Thyroid gland (tissue), 4 donors: ENCODE measurements at regions not wholly inside any gene's neighbourhood (a gene's known extent, or its start where the extent isn't known, plus 50 kb on each side); places are given as distances from the start of the nearest gene placed in this dataset.

ENCODE experiments used
- DNase-seq, 2 donors: peaks; one replicate each; pipeline ENCODE4 v3.0.0-alpha.2; 2019
- H3K27ac ChIP-seq, 3 donors: fragments of 200-600 bp; sonication (generic); 1 replicate in 2 of 3; 2 replicates in 1 of 3; pipeline ENCODE4 v1.5.1; 2016 to 2019; ENCODE audit warnings: mild to moderate bottlenecking in 1 of 3, moderate library complexity in 1 of 3
- H3K27me3 ChIP-seq: fragments of 200-600 bp; sonication (generic); one replicate; pipeline ENCODE4 v1.5.1; 2019
- H3K36me3 ChIP-seq, 2 donors: fragments of 200-600 bp; sonication (generic); one replicate each; pipeline ENCODE4 v1.5.1; 2016 to 2019
- H3K4me1 ChIP-seq, 2 donors: fragments of 200-600 bp; sonication (generic); one replicate each; pipeline ENCODE4 v1.5.1; 2017 to 2019
- H3K4me3 ChIP-seq, 3 donors: fragments of 200-600 bp; sonication (generic); replicated peaks in 1 of 3; 1 replicate in 2 of 3; 2 replicates in 1 of 3; pipeline ENCODE4 v1.5.1; 2016; ENCODE audit warnings: mild to moderate bottlenecking in 1 of 3
- H3K9me3 ChIP-seq: fragments of 200-600 bp; sonication (generic); one replicate; pipeline ENCODE4 v1.5.1; 2017
- CTCF ChIP-seq, 6 experiments: fragments of 200-600 bp in 3 of 6; fragments of 450-650 bp in 3 of 6; sonication (generic) in 3 of 6; IDR thresholded peaks; one replicate each; pipeline ENCODE4 v1.5.1; 2016 to 2019; ENCODE audit warnings: antibody characterized with exemption in 6 of 6, mild to moderate bottlenecking in 2 of 6, inconsistent platforms in 1 of 6, moderate library complexity in 1 of 6
- POLR2A ChIP-seq, 2 donors: fragments of 450-650 bp; IDR thresholded peaks; one replicate each; pipeline ENCODE4 v1.6.1; 2017; ENCODE audit warnings: antibody characterized with exemption in 2 of 2, mild to moderate bottlenecking in 2 of 2, moderate library complexity in 1 of 2
- WGBS, 2 donors: methylation state at CpG; one replicate each; pipeline ENCODE4 v1.1.5; 2017; 5-methylcytosine and 5-hydroxymethylcytosine counted together
- intact Hi-C: fragments of 100-400 bp; cut with DNase I; formaldehyde crosslinking; loops from one replicate; pipeline ENCODE4 v1.15.1; 2023

GRCh38 chr20:48143435-48144081 lies 358.3 kb upstream of the SULF2 start:
- Histone ChIP-seq H3K36me3 (no peaks in the 10 kb centered on the region), H3K27me3 (no peaks in the 10 kb centered on the region), H3K9me3 (no peaks in the 10 kb centered on the region), H3K4me1 (no peaks in the 10 kb centered on the region), H3K4me3 (no peak overlapping the region), H3K27ac (no peak overlapping the region)
- intact Hi-C loops: no loop called here
- DNase-seq: no peak
- TF ChIP-seq POLR2A (IDR thresholded peaks at IDR 0.05) (no peak), CTCF (IDR thresholded peaks at IDR 0.05) (no peak)
- WGBS, 2 donors: 78% methylated on average over 10 of the region's 10 CpGs

- H3K4me3 ChIP-seq: no peak overlapping the region
These were observed 357.2 kb upstream of the SULF2 start for GRCh38 chr20:48142516-48142773.

DNA sequence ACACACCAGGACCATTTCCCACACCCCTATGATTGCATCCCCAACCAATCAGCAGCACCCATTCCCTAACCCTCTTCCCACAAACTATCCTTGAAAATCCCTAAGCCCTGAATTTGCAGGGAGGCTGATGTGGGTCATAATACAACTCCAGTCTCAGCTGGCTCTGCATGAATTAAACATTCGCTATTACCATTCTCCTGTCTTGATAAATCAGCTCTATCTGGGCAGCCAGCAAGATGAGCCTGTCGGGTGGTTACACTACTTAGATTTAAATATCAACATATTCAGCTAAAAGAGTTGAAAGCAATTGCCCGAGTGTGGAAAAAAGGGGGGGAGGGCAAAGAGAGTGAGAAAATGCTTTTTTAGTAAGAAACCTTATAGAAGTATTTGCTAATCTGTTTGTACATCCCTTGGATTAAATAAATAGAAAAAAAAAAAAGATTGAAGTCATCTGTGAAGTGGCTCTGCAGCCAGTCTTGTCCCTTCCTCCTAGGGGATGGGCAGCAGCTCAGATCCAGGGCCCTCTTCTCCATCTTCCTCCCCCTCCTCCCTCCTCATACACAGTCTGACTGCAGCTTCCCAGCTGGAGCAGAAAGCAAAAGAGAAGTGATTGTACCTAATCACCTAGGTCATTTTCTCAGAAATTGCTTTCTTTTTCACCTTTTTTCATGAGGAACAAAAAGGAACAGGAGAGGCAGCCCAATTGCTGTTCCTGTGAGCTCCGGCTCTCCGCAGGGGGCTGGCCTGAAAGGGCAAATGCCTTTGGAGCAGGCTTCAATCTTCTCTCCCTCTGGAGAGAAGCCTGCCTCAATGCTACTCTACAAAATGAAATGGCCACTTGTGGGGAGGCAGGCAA lies 356.6 kb upstream of the SULF2 start:
- Histone ChIP-seq H3K27me3 (no peaks in the 10 kb centered on the region), H3K9me3 (no peaks in the 10 kb centered on the region), H3K36me3 (no peaks in the 10 kb centered on the region), H3K27ac (no peak overlapping the region), H3K4me3 (no peak overlapping the region), H3K4me1 (no peaks in the 10 kb centered on the region)
- TF ChIP-seq POLR2A (IDR thresholded peaks at IDR 0.05) (no peak), CTCF (IDR thresholded peaks at IDR 0.05) (no peak)
- no peak for DNase-seq
- intact Hi-C loops: no loop called here
- 68 to 74% methylated on average over 5 of the region's 5 CpGs for whole genome bisulfite sequencing, 2 donors

More at GRCh38 chr20:48142516-48142773, 357.2 kb upstream of the SULF2 start:
- 45 to 46% methylated on average over 6 of the region's 6 CpGs for WGBS, 2 donors
- intact Hi-C loops: no loop called here
- TF ChIP-seq POLR2A (IDR thresholded peaks at IDR 0.05): no peak
- TF ChIP-seq CTCF (IDR thresholded peaks at IDR 0.05): no peak
- no peak overlapping the region for H3K27ac ChIP-seq
- H3K9me3 ChIP-seq: no peaks in the 10 kb centered on the region
- no peak for DNase-seq
- no peaks in the 10 kb centered on the region for H3K36me3 ChIP-seq
- no peaks in the 10 kb centered on the region for H3K27me3 ChIP-seq
- no peaks in the 10 kb centered on the region for H3K4me1 ChIP-seq

GRCh38 chr20:48139262-48140041 lies 354.2 kb upstream of the SULF2 start:
- no peaks in the 10 kb centered on the region for H3K4me1 ChIP-seq
- H3K9me3 ChIP-seq: no peaks in the 10 kb centered on the region
- no peak for TF ChIP-seq POLR2A (IDR thresholded peaks at IDR 0.05)
- TF ChIP-seq CTCF (IDR thresholded peaks at IDR 0.05): no peak
- H3K27ac ChIP-seq: no peak overlapping the region
- H3K27me3 ChIP-seq: no peaks in the 10 kb centered on the region
- DNase-seq: no peak
- 67 to 71% methylated on average over 6 of the region's 6 CpGs for WGBS, 2 donors
- no peaks in the 10 kb centered on the region for H3K36me3 ChIP-seq
- intact Hi-C loops: no loop called here
- H3K4me3 ChIP-seq: no peak overlapping the region

DNA sequence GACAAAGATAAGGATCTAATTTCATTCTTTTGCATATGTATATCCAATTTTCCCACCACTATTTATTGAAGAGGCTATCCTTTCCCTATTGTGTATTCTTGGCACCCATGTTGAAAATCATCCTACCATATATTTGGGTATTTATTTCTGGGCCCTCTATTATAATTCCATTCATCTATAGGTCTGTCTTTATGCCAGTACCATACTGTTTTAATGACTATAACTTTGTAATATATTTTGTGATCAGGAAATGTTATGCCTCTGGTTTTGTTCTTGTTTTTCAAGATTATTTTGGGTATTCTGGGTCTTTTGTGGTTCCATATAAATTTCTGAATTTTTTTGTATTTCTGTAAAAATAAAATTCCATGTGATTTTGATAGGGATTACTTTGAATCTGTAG lies 347.6 kb upstream of the SULF2 start:
- H3K4me1 ChIP-seq: no peaks in the 10 kb centered on the region
- H3K36me3 ChIP-seq: no peaks in the 10 kb centered on the region
- H3K27ac ChIP-seq: no peak overlapping the region
- intact Hi-C loops: no loop called here
- no peaks in the 10 kb centered on the region for H3K9me3 ChIP-seq
- no peak for TF ChIP-seq CTCF (IDR thresholded peaks at IDR 0.05)
- H3K27me3 ChIP-seq: no peaks in the 10 kb centered on the region
- DNase-seq: no peak
- H3K4me3 ChIP-seq: no peak overlapping the region
